GM12878 (cell line): ENCODE measurements at regions not wholly inside any gene's neighbourhood (a gene's known extent, or its start where the extent isn't known, plus 50 kb on each side); places are given as distances from the start of the nearest gene placed in this dataset.

Experiments used
- BMI1 ChIP-seq: fragments of 450-650 bp; IDR thresholded peaks from 2 replicates; pipeline ENCODE4 v1.6.1; 2016; ENCODE audit warnings: mild to moderate bottlenecking, moderate library complexity, borderline replicate concordance
- CREB1 ChIP-seq: IDR thresholded peaks from 2 replicates; pipeline ENCODE4 v1.6.1; 2012; ENCODE audit warnings: low read depth, mild to moderate bottlenecking, inconsistent platforms
- E2F8 ChIP-seq: fragments of 450-650 bp; IDR thresholded peaks from 2 replicates; pipeline ENCODE4 v1.6.1; 2018; ENCODE audit warnings: mild to moderate bottlenecking, low read depth, moderate library complexity; ENCODE audit not compliant: partially characterized antibody
- E4F1 ChIP-seq: fragments of 450-650 bp; IDR thresholded peaks from 2 replicates; pipeline ENCODE4 v1.6.1; 2018; ENCODE audit warnings: borderline replicate concordance, mild to moderate bottlenecking; ENCODE audit not compliant: partially characterized antibody
- EED ChIP-seq: sonication (generic); IDR thresholded peaks from 2 replicates; pipeline ENCODE4 v1.6.1; 2016; ENCODE audit warnings: antibody characterized with exemption, low read depth
- GABPA ChIP-seq: IDR thresholded peaks from 2 replicates; pipeline ENCODE4 v1.6.1; 2014; ENCODE audit warnings: antibody characterized with exemption, low read depth, mild to moderate bottlenecking, inconsistent platforms
- HCFC1 ChIP-seq: fragments of 150-350 bp; IDR thresholded peaks from 2 replicates; pipeline ENCODE4 v1.6.1; 2014; ENCODE audit warnings: low read length
- HSF1 ChIP-seq: fragments of 150-350 bp; IDR thresholded peaks from 2 replicates; pipeline ENCODE4 v1.6.1; 2014; ENCODE audit warnings: mild to moderate bottlenecking, low read depth, low read length
- NFIC ChIP-seq: IDR thresholded peaks from 2 replicates; pipeline ENCODE4 v1.6.1; 2012; ENCODE audit warnings: low read depth, mild to moderate bottlenecking, inconsistent platforms, low read length, moderate library complexity
- POLR2AphosphoS2 ChIP-seq: IDR thresholded peaks from 2 replicates; pipeline ENCODE4 v1.6.1; 2011; ENCODE audit warnings: low read depth, mild to moderate bottlenecking, low read length, improper control_type of control experiment, moderate library complexity
- SIN3A ChIP-seq: IDR thresholded peaks from 2 replicates; pipeline ENCODE4 v1.6.1; 2012; ENCODE audit warnings: low read depth, low read length, improper control_type of control experiment
- SREBF2 ChIP-seq: IDR thresholded peaks from 2 replicates; pipeline ENCODE4 v1.6.1; 2012; ENCODE audit warnings: mild to moderate bottlenecking, low read length
- TCF12 ChIP-seq: IDR thresholded peaks from 2 replicates; pipeline ENCODE4 v1.6.1; 2011; ENCODE audit warnings: low read depth, mild to moderate bottlenecking, low read length
- TCF3 ChIP-seq: IDR thresholded peaks from 2 replicates; pipeline ENCODE4 v1.6.1; 2012; ENCODE audit warnings: low read depth, mild to moderate bottlenecking, low read length, borderline replicate concordance; ENCODE audit not compliant: insufficient read depth
- ZBED1 ChIP-seq: IDR thresholded peaks from 2 replicates; pipeline ENCODE4 v1.6.1; 2016; ENCODE audit warnings: borderline replicate concordance
- TF ChIP-seq, protein P1 (sequence below): fragments of 450-650 bp; conservative IDR thresholded peaks from 2 replicates; pipeline ENCODE4 v1.6.1; 2017; ENCODE audit warnings: mild to moderate bottlenecking, moderate library complexity
- TF ChIP-seq, protein P2 (sequence below): IDR thresholded peaks from 2 replicates; pipeline ENCODE4 v1.6.1; 2011; ENCODE audit warnings: low read depth, mild to moderate bottlenecking, low read length, moderate library complexity, borderline replicate concordance; ENCODE audit errors: extremely low read depth

DNA sequence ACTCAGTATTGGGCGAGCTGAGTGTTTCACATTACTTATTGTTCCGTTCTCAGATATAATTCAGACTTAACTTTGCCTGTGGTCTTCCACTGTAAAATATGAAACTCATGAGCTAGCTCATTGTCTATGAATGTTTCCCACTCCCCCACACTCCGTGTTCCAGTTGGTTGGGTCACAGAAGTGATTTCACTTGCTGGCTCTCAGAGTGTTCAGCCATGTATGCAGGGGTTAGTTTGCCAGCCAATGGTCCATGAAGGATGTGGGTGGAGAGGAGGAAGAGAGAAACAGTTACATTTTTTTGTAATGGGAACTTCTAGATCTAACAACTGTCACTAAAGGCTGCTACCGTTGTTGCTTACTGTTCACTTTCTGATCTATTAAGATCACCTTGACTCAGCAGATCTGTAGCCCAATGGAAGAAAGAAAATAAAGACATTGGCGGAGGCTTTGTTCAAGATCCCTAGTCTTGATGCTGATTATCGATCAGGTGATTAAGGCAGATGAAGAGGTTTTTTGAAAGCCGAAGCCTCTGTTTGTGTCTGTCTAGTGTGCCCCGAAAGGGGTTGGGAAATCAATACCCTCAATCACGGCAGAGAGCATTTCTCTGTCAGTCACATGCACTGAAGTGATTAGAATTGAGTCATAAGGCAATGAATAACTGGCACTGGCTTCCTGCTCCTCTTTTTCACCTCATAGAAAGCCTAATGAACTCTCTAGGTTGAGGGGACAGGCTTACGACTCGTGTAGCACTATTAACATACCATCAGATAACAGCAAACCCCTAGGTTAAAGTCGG is 279.7 kb upstream of the FIGN start (continued):
- peak; percentile 81 for TF ChIP-seq ZBED1
- no peak for TF ChIP-seq HCFC1
- TF ChIP-seq TCF3: 0 out of 2 replicates have a peak, but pooled peaks have one; percentile 44
- TF ChIP-seq E4F1: no peak
- TF ChIP-seq CREB1: peak; percentile 48; the same call in 1 of the 2 replicates
- peak; percentile 90 for TF ChIP-seq EED
- TF ChIP-seq, protein P1, sequence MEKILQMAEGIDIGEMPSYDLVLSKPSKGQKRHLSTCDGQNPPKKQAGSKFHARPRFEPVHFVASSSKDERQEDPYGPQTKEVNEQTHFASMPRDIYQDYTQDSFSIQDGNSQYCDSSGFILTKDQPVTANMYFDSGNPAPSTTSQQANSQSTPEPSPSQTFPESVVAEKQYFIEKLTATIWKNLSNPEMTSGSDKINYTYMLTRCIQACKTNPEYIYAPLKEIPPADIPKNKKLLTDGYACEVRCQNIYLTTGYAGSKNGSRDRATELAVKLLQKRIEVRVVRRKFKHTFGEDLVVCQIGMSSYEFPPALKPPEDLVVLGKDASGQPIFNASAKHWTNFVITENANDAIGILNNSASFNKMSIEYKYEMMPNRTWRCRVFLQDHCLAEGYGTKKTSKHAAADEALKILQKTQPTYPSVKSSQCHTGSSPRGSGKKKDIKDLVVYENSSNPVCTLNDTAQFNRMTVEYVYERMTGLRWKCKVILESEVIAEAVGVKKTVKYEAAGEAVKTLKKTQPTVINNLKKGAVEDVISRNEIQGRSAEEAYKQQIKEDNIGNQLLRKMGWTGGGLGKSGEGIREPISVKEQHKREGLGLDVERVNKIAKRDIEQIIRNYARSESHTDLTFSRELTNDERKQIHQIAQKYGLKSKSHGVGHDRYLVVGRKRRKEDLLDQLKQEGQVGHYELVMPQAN: no peak
- TF ChIP-seq, protein P2, sequence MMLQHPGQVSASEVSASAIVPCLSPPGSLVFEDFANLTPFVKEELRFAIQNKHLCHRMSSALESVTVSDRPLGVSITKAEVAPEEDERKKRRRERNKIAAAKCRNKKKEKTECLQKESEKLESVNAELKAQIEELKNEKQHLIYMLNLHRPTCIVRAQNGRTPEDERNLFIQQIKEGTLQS: no peak
- no peak for TF ChIP-seq E2F8
- no peak for TF ChIP-seq SIN3A
- peak; percentile 74; the same call in 1 of the 2 replicates for TF ChIP-seq BMI1
- 0 out of 2 replicates have a peak, but pooled peaks have one; percentile 29 for TF ChIP-seq GABPA
- TF ChIP-seq NFIC: peak; percentile 95
- peak; percentile 48; the same call in 1 of the 2 replicates for TF ChIP-seq TCF12
- TF ChIP-seq HSF1: no peak
- TF ChIP-seq POLR2AphosphoS2: no peak
- TF ChIP-seq SREBF2: no peak
